ENCODE measurements at regions not wholly inside any gene's neighbourhood (a gene's known extent, or its start where the extent isn't known, plus 50 kb on each side); places are given as distances from the start of the nearest gene placed in this dataset.

DNA sequence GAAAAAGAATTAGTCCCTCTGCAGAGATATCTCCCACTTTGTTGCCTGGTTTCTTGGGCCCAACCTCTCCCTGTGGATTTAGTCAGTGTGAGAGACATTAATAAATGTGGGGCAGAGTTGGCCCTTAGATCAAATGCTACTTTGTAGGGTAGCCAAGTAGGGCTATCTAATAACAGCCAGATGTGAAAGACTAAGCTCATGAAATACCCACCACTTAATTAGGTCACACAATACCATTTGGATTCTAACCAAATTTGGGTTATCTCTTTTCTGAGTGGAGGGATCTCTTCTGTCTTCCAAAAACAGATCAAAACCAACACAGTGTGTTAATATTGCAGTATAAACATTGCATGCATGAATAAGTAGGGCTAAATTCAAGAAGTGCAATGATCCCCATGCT, 626.8 kb upstream of the ZEB2 start:
- TF ChIP-seq, protein P1, sequence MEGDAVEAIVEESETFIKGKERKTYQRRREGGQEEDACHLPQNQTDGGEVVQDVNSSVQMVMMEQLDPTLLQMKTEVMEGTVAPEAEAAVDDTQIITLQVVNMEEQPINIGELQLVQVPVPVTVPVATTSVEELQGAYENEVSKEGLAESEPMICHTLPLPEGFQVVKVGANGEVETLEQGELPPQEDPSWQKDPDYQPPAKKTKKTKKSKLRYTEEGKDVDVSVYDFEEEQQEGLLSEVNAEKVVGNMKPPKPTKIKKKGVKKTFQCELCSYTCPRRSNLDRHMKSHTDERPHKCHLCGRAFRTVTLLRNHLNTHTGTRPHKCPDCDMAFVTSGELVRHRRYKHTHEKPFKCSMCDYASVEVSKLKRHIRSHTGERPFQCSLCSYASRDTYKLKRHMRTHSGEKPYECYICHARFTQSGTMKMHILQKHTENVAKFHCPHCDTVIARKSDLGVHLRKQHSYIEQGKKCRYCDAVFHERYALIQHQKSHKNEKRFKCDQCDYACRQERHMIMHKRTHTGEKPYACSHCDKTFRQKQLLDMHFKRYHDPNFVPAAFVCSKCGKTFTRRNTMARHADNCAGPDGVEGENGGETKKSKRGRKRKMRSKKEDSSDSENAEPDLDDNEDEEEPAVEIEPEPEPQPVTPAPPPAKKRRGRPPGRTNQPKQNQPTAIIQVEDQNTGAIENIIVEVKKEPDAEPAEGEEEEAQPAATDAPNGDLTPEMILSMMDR (IDR thresholded peaks at IDR 0.05), result no peak
- no peak for TF ChIP-seq POLR2A (IDR thresholded peaks at IDR 0.05)

Data from Peyer's patch (tissue), 4 donors.